NAMALWA (cell line): ENCODE measurements at regions not wholly inside any gene's neighbourhood (a gene's known extent, or its start where the extent isn't known, plus 50 kb on each side); places are given as distances from the start of the nearest gene placed in this dataset.

Experiments
- DNase-seq: peaks from one replicate; pipeline ENCODE4 v3.0.0-alpha.2; 2015; ENCODE audit warnings: low spot score

DNA sequence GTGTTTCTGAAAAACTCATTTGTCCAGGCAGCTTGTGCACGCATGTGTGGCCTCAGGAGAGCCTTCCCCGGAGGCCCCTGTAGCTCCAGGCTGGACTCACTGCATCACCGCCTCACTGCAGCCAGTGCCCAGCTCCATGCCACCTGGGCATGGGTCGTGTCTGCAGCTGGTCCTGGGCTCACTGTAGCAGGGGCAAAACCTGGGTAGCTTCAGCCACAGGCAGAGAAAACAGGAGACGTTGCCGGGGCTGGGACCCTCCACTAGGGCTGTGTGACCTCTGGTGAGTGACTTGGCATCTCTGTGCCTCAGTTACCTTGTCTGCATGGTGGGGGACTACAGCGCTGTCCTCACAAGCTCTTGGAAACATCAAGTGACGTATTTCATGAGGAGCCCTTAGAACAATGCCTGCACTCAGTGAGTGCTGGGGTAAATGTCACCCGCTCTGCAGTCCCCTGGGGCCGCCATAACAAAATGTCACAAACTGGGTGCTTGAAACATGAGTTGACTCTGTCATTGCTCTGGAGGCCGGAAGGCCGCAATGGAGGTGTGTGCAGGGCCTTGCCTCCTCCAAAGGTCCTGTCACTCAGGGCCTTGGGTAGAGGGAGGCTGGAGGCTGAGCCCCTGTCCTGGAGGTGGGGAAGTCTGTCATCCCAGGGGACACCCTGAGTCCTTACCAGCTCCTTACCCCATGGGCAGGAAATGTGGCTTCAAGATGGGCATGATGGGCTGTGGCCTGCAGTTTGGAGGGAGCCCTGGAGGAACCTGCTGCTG lies 488.7 kb downstream of the TBC1D22A start:
- DNase-seq = no peak

DNA sequence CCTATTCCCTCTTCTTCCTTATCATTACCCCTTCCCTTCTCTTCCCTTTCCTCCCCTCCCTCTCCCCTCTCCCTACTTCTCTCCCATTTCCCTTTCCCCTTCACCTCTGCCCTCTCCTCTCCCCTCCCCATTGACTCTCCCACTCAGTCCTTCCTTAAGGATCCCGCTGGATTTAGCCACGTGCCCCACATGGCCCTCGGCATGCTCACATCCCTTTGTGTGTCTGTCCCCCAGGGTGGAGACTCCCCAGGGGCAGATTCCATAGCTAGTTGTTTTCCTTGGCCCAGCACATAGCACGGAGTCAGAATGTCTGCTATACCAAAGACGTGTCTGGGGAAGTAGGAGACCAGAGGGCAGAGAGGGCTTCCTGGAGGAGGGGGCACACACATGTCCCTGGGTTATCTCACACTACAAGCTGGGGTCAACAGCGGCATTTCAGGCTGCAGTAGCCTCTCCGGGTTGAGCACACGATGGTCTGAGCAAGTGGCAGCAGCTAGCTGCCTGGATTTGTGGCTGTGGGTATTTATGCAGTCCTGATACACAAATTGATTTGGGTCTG lies 487.0 kb downstream of the TBC1D22A start:
- DNase-seq = no peak

DNA sequence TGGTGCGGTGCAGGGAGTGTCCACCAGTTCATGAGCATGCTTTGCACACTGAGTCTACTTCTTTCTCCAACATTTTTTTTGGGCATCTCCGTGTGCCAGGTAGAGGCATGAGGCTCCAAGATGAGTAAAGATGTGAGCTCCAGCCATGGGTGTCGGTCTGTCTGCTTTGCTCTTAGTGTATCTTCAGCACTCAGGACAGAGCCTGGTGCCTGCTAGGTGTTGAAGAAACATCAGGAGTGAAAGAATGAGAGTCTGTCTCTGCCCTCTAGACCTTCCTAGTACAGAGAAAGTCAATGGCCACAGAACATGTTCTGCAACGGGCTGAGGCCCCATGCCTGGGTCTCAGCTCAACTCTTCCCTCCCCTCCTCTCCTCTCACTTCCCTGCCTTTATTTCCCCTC lies 486.5 kb downstream of the TBC1D22A start:
- no peak for DNase-seq

DNA sequence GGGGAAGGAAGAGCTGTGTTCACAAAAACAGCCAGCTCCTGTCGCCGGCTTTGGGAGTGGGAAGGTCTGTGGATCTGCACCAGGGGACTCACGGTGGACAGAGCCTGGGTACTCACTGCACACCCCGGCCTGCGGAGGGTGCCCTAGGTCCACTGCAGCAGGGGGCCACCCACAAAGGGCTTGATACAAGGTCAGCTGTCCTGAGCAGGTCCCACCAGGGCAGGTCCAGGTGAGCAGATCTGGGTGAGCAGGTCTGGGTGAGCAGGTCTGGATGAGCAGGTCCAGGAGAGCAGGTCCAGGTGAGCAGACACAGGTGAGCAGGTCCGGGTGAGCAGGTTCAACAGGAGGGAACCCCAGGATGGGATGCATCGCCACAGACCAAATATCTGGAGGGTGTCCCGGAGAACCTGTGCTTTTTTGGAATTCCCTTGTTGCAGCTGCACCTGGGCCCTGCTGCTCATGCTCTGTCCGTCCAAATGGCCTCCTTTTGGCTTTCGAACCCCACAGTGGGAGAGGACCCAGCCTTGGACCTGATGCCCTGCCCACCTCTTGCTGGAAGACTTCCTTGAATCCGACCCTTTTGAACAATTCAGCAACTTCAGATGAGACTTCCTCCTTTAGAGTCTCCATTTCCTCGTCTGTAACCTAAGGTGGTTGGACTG lies 485.3 kb downstream of the TBC1D22A start:
- no peak for DNase-seq

DNA sequence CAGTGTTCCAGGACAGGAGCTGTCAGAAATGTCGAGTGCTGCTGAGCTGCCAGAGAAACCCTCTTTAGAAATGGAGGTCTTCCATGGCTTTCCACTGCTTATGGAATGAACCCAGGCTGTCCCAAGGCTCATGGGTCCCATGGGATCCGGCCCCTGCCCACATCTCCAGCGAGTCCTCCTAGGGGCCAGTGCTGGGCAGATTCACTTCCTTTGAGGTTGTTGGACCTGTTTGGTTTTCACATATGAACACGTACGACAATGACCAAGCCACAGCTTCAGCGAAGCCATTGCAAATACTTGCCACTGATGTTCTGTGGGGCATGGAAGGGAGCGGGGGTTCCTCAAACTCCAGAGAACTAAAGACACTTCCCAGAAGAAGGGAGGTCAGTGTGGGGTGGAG lies 483.3 kb downstream of the TBC1D22A start:
- DNase-seq = no peak

DNA sequence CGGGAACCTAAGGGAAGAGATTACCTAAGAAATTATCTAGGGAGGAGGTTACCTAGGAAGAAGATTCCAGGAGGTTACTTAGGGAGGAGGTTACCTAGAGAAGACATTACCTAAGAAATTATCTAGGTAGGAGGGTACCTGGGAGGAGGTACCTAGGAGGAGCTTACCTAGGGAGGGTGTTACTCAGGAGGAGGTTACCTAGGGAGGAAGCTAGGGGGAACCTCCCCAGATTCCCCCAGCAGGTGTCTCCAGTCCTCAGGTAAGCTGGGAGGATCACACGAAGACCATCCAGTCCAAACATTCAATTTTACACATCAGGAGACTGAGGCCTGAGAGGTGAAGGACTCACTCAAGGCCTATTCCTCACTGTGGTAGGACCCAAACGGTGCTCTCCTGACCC lies 482.8 kb downstream of the TBC1D22A start:
- DNase-seq = no peak

DNA sequence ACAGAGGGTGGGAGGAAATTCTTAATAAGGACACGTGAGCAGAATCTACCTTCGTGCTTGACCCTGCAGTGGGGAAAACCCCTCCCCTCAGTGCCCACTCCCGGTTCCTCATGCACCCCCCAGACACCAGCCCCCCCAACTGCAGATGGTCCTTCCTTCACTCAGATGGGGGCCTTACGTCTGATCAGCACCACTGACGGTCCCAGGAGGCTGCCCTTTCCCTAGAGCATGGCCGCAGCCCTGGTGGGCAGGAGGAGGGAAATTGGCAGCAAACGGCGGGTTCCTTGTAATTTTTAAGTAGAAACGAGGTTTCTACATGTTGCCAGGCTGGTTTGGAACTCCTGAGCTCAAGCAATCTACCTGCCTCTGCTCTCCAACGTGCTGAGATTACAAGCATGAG lies 477.7 kb downstream of the TBC1D22A start:
- DNase-seq = no peak

DNA sequence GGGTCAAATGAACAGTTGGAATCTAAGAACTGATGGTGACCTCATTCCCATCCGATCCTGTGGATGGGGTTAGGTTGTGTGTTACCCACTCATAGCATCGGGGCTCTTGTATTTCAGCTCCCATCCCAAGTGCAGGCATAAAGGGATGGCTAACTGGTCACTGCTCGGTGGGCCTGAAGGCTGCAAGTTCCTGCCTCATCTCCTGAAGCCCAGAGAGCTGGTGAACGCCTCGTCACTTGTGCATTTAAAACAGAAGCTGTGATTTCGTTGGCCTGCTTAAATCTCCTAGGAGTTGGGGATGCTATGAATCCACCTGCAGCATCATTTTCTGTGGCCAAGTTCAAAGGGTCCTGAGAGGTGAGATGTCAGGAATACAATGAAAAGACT lies 477.0 kb downstream of the TBC1D22A start:
- DNase-seq = no peak

DNA sequence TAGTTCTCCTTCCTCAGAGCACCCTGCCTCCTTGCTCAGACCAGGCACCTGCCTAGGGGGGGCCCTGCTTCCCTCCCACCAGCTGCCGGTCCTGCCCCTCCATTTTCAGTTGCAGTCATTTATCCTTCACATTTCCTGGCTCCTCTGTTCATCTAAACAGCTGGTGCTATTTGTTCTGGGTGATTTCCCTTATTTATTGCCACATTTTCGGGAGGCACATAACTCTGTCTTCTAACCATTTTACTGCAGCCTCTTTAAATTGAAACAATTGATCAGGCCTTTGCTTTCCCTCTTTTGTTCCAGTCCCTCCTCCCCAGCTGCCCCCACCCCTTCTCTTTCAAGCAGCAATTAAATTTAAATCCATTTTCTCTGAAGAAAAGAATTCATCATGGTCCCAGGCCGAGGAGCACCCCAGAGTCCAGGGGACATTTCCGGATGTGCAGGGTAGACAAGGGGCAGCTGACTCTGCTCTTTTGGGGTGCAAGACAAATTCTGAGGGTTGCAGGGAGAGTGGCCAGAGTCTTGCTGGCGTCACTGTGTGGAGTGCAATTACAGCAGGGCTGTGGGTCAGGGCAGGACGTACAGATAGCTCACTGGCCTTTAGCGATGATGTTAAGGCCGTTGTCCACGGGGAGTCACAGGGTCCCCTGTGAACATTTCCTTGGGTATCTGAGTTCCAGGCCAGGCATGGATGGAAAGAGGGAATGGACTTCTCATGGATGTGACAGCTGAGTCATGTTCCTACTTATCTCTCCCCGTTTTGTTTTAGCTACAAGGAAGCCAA lies 476.4 kb downstream of the TBC1D22A start:
- no peak for DNase-seq

DNA sequence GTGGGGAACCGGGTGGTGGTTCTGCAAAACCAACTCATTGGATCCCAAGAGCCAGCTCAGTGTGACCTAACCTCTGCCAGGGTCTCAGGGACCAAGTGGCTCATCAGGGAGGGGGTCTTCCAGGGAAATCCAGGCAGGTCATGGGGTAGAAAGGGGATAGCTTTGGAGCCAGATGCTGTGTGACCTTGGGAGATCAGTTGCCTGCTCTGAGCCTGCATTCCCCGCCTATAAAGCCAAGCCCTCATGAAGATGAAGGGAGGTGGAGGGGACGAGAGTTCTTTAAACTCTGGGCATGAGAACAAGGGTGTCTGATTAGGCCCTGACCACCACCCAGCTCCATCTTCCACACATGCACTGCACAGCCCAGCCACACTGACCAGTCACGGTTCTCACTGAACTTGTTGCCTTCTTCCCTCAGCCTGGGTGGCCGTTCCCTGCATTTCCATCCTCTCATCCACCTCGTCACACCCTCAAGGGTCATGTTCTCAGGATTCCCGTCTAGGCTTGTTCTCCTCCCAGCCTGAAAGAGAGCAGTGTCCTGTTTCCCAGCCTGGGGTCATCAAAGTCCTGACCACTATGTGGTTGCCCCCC lies 475.5 kb downstream of the TBC1D22A start:
- no peak for DNase-seq

DNA sequence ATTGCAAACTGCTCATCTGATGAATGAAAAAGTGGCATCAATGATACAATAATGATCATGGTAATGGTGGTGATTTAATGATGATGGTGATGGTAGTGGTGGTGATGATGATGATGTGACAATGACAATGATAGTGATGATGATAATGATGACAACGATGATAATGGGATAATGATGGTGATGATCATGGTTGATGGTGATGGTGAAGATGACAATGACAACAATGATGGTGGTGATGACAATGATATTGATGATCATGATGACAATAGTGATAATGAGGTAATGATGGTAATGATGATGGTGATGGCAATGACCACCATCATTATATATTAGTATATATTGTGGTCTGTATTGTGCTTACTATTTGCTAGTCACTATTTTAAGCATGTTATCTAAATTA lies 474.3 kb downstream of the TBC1D22A start:
- DNase-seq = no peak

DNA sequence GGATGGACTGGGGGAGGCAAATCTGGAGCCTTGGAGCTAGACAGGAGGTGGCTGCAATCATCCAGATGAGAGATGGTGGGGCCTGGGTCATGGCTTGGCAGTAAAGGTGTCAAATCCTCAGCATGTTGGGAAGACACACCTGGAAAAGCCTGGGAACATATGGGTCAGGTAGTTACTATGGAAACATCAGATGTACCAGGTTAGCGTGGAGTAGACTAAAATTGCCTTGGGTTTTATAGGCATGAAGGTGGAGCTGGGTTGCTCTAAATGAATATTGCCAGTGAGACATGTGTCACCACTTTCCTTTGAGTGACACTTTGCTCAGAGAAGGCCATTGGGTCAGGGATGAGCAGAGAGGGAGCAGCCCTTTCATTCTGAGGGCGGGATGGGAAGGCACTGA lies 473.7 kb downstream of the TBC1D22A start:
- DNase-seq = no peak

DNA sequence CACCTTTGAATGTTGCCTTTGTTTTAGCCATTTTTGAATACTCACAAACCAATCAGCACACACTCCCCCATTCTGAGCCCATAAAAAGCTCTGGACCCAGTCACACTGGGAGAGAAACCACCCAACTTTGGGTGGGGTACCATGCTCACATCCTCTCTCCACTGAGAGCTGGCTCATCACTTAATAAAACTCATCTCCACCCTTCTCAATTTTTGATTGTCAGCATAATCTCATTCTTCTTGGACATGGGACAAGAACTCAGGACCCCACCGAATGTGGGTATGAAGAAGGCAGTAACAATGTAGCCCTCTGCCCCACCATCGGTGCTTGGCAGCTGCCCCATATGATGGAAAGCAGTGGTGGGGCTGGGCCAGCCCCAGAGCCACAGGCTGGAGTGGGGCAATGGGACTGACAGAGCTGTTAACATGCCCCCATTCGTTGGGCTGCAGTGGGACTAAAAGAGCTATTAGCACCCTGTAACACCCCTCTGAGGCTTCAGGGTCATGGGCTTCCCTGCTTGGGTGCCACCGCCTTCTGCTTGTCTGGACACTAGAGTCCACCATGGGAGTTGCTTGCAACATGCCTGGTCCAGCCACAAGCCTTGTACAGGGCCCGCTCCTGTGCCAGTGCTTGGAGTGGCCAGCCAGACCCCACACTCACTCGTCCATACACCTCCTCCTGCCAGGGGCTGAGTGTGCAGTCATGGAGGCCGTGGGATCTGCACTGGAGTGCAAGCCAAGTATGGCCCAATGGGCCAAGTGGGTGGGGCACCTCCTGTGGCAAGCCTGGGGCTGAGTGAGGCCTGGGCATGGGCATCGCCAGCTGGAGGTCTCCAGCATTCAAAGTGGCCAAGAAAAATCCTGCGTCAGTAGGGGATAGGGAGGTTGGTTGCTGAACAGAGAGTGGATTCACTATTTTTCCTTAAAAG lies 471.1 kb downstream of the TBC1D22A start:
- DNase-seq = no peak

DNA sequence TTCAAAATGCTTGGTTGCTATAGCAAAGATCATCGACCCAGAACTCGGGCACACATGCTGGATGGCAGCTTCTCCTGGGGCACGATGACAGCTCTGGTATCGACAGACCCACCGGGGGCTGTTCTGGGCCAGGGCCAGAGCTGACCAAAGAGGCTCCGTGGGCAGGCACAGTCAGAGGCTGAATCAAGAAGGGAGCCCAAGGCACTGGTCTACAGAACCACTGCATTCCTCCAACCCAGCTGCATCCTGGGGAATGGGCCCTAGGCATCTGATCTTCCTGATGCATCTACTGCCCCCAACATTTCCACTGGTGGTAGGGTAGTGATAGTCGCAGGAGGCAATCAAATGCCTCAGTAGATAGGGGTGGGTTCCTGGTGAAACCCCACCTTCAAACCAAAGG lies 470.3 kb downstream of the TBC1D22A start:
- no peak for DNase-seq

DNA sequence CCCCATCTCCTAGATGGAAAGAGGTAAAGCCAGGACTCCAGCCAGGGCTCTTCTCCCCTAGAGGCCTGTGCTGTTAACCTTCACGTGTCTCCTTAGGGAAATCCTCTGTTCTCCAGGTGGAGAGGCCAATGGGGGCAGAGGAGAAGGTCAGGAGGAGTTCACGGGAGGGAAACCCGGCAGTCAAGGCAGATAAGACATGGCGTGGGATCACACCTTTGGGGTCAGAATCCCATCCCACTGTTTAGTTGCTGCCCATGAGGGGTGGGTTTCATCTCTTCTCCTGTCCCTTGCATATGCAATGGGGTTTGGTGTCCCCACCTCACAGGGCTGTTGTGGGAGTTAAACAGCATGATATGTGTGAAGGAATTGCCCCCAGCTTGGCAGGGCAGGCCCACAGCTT lies 469.7 kb downstream of the TBC1D22A start:
- no peak for DNase-seq

DNA sequence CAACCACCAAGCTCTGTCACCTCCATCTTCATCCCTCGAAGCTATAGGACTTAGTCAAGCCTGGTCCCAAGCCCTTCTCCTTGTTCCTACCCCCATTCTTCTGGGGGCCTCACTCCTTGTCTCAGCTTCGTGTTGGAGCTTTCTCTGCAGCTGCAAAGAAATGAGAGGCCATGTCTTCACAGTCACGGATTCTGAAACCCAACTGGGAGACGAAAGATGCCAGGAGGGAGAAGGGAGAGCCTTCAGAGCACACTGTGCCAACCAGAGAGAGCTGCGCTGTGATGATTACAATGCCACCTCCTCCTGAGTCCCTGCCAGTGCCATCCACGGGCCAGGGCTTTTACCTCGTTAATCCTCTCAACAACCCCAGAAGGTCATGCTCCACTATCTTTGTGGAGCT lies 469.3 kb downstream of the TBC1D22A start:
- no peak for DNase-seq

DNA sequence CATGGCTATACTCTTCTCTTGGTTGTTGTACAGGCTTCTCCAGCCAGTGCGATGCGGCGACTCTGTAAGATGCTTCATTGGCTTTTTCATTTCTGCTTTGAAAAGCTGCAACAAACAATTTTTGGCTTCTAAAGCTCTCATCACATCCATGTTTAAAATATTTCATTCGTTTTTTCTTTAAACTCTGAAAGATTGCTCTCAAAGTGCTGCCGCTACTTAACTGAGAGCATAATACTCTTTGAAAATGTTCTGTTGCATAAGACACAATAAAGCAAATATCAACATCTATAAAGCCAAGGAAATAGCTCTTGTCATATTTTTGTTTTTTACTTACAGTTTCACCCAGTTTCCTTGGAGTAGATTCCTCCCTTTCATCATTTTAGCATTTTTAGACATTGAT lies 468.3 kb downstream of the TBC1D22A start:
- no peak for DNase-seq

DNA sequence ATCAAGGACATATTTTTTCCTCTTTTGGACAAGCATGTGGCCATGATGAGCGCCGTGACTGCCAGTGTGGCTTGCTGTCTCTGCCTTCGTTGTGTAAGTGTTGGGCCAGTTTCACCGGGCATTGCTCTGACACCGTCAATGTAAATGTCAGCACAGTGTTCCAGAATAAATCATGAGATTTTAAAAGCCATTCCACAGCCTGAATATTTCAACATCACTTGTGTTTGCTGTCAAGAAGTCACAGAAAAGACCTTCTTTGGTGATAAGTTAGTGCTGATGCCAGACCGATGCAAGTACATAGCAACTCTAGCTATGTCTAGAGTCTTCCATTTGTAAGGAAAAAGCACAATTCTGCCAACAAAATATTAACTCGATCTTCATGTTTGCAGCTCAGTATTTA lies 467.8 kb downstream of the TBC1D22A start:
- DNase-seq = no peak

DNA sequence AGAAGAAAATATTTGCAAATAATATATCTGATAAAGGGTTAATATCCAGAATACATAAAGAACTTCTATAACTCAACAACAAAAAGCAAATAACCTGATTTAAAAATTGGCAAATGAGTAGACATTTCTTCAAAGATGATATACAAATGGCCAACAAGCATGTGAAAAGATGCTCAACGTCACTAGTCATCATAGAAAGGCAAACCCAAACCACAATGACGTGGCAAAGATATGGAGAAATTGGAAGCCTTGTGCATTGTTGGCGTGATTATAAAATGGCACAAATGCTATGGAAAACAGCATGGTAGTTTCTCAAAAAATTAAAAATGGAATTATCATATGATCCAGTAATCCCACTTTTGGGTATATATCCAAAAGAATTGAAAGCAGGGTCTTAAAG lies 466.3 kb downstream of the TBC1D22A start:
- DNase-seq = no peak

DNA sequence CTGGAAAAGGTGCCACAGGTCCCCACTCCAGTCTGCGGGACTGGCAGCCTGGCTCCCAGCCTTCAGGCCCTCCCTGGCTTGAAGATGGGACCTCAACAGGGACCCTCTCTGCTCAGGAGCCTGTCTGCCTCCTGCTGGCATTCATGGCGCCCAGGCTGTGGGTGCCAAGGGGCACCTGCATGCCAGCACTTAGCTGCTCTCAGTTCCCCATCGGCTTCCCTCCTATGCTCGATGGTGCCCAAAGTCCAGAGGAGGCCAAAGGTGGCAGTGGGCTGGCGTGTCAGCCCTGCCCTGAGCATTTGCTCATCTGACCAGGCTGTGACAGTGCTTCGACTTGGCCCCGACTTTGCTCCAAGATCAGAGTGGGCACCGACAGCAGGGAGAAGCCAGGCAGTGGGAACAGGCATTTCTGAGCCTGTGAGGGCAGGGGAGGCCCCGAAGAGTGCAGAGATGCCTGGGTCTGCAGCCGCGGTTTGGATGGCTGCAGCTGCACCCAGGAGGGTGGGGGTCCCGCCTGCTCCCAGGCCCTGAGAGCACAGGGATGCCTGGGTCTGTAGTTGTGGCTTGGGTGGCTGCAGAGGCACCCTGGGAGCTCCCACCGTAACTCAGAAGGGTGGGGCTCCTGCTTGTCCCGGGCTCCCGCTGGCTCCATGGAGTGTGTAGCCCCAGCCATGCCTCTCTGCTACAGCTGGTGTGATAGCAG lies 463.6 kb downstream of the TBC1D22A start:
- no peak for DNase-seq
